Smooth muscle cell (in vitro differentiated cells): ENCODE measurements at regions not wholly inside any gene's neighbourhood (a gene's known extent, or its start where the extent isn't known, plus 50 kb on each side); places are given as distances from the start of the nearest gene placed in this dataset.

Source experiments
- DNase-seq: peaks from one replicate; lab custom pipeline; 2025; ENCODE audit not compliant: unreplicated experiment; lab: John Stamatoyannopoulos, UW
- H2AFZ ChIP-seq: fragments of 200-600 bp; sonication (generic); 2 replicates; pipeline ENCODE4 v1.6.0; 2016; ENCODE audit warnings: antibody characterized with exemption, low read depth, mild to moderate bottlenecking
- H3F3A ChIP-seq: fragments of 200-600 bp; sonication (generic); 2 replicates; pipeline ENCODE4 v1.6.0; 2017; ENCODE audit warnings: antibody characterized with exemption, low read depth
- H3K27ac ChIP-seq: fragments of 200-600 bp; sonication (generic); 2 replicates; pipeline ENCODE4 v1.5.1; 2016; ENCODE audit warnings: low read depth, mild to moderate bottlenecking
- H3K27me3 ChIP-seq: fragments of 200-600 bp; sonication (generic); 2 replicates; pipeline ENCODE4 v1.6.1; 2016; ENCODE audit warnings: low read depth, mild to moderate bottlenecking
- H3K36me3 ChIP-seq: fragments of 200-600 bp; sonication (generic); 2 replicates; pipeline ENCODE4 v1.5.1; 2016; ENCODE audit warnings: low read depth
- H3K4me1 ChIP-seq: fragments of 200-600 bp; sonication (generic); 2 replicates; pipeline ENCODE4 v1.5.1; 2016; ENCODE audit warnings: low read depth
- H3K4me2 ChIP-seq: fragments of 200-600 bp; sonication (generic); 2 replicates; pipeline ENCODE4 v1.6.0; 2016; ENCODE audit warnings: mild to moderate bottlenecking
- H3K4me3 ChIP-seq: fragments of 200-600 bp; sonication (generic); 2 replicates; pipeline ENCODE4 v1.5.1; 2016; ENCODE audit warnings: mild to moderate bottlenecking
- H3K79me2 ChIP-seq: fragments of 200-600 bp; sonication (generic); 2 replicates; pipeline ENCODE4 v1.6.0; 2016; ENCODE audit warnings: low read depth, mild to moderate bottlenecking
- H3K9ac ChIP-seq: fragments of 200-600 bp; sonication (generic); 2 replicates; pipeline ENCODE4 v1.6.0; 2016; ENCODE audit warnings: low read depth
- H3K9me3 ChIP-seq: fragments of 200-600 bp; sonication (generic); replicated peaks from 2 replicates; pipeline ENCODE4 v1.5.1; 2016; ENCODE audit warnings: low read depth
- H4K20me1 ChIP-seq: fragments of 200-600 bp; sonication (generic); 2 replicates; pipeline ENCODE4 v1.6.0; 2016; ENCODE audit warnings: low read depth
- WGBS: methylation state at CpG from one replicate; pipeline ENCODE4 v1.1.7; 2016; ENCODE audit warnings: low lambda C conversion rate; 5-methylcytosine and 5-hydroxymethylcytosine counted together
- TF ChIP-seq, protein P1 (sequence below): fragments of 200-600 bp; sonication (generic); IDR thresholded peaks from 2 replicates; pipeline ENCODE4 v1.5.1; 2017; ENCODE audit warnings: borderline replicate concordance, mild to moderate bottlenecking, antibody characterized with exemption; ENCODE audit not compliant: insufficient read depth, poor library complexity, severe bottlenecking

DNA sequence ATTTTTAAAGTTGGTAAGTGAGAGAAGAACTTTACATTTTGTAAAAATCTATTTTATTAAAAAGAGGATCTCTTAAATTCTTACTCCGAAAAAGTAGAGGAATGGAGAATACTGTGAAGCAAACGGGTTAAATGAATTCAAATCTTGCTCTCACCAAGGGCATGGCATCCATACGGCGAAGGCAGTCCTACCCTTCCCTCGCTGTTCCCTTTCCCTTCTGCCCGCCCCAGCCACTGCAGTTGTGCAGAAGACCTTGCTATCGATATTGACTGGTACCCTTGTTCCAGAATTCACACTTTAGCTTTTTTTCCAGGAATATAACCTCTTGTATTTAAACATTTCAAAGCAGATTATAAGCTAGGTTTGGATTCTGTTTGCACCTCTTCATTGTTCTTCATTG, 239.5 kb downstream of the ZPLD1 start:
- WGBS = 93% methylated on average over 7 of the region's 7 CpGs
- Histone ChIP-seq H3K4me1 (peaks cover 16% of the 10 kb centered on the region), H3K4me2 (no peak overlapping the region), H3K9me3 (no peaks in the 10 kb centered on the region), H3K9ac (no peak overlapping the region), H3K36me3 (no peaks in the 10 kb centered on the region), H2AFZ (peak overlapping the region; percentile 79), H3K4me3 (no peak overlapping the region), H3K79me2 (no peaks in the 10 kb centered on the region), H3K27me3 (peaks cover 8% of the 10 kb centered on the region), H3F3A (no peaks in the 10 kb centered on the region), H4K20me1 (no peaks in the 10 kb centered on the region), H3K27ac (no peak overlapping the region)
- TF ChIP-seq, protein P1, sequence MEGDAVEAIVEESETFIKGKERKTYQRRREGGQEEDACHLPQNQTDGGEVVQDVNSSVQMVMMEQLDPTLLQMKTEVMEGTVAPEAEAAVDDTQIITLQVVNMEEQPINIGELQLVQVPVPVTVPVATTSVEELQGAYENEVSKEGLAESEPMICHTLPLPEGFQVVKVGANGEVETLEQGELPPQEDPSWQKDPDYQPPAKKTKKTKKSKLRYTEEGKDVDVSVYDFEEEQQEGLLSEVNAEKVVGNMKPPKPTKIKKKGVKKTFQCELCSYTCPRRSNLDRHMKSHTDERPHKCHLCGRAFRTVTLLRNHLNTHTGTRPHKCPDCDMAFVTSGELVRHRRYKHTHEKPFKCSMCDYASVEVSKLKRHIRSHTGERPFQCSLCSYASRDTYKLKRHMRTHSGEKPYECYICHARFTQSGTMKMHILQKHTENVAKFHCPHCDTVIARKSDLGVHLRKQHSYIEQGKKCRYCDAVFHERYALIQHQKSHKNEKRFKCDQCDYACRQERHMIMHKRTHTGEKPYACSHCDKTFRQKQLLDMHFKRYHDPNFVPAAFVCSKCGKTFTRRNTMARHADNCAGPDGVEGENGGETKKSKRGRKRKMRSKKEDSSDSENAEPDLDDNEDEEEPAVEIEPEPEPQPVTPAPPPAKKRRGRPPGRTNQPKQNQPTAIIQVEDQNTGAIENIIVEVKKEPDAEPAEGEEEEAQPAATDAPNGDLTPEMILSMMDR = no peak
- no peak for DNase-seq

DNA sequence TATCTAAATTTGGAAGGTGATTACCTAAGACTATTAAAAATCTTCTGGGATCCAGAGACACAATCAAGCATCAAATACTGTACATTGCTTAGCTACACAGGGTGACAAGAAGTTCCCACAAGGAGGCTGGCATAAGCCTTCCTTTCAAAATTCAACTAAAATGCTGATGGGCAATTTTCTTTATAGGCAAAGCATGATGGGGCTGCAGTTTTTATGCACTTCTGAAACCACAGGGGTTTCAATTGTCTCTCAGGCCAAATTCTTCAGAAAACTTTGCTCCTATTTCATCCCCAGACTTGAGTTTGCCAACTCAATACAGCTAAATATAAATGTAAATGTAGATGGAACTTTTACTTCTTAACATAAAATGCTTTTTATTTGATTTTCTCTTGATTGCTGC, 241.6 kb downstream of the ZPLD1 start:
- no peaks in the 10 kb centered on the region for H3K9me3 ChIP-seq
- TF ChIP-seq, protein P1 = no peak
- no peak overlapping the region for H2AFZ ChIP-seq
- no peak overlapping the region for H3K27ac ChIP-seq
- no peaks in the 10 kb centered on the region for H3K79me2 ChIP-seq
- H3K4me2 ChIP-seq = no peak overlapping the region
- no peaks in the 10 kb centered on the region for H3K36me3 ChIP-seq
- H3K27me3 ChIP-seq = peaks cover 8% of the 10 kb centered on the region
- H3K9ac ChIP-seq = no peak overlapping the region
- DNase-seq = no peak
- no peaks in the 10 kb centered on the region for H3F3A ChIP-seq
- H3K4me3 ChIP-seq = no peak overlapping the region
- no peaks in the 10 kb centered on the region for H4K20me1 ChIP-seq
- H3K4me1 ChIP-seq = peaks cover 16% of the 10 kb centered on the region

DNA sequence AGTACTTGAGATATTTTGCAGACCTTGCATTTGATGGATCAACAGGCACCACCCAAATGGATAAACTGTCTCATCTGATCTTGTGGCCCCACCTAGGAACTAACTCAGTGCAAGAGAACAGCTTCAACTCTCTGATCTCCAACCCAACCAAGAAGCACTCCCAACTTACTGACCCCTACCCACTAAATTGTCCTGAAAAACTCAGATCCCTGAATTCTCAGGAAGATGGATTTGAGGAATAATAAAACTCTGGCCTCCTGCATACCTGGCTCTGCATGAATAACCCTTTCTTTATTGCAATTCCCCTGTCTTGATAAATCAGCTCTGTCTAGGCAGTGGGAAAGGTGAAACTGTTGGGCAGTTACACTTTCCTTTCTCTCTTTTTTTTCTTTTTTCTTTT, 247.9 kb downstream of the ZPLD1 start:
- Histone ChIP-seq H3K79me2 (no peaks in the 10 kb centered on the region), H3K27ac (no peak overlapping the region), H4K20me1 (no peaks in the 10 kb centered on the region), H3K36me3 (no peaks in the 10 kb centered on the region), H3K4me2 (no peak overlapping the region), H3K27me3 (no peaks in the 10 kb centered on the region), H3K4me1 (peaks cover 8% of the 10 kb centered on the region), H3F3A (no peaks in the 10 kb centered on the region), H3K9ac (no peak overlapping the region), H2AFZ (no peak overlapping the region), H3K9me3 (no peaks in the 10 kb centered on the region), H3K4me3 (no peak overlapping the region)
- TF ChIP-seq, protein P1 = no peak
- DNase-seq = no peak

DNA sequence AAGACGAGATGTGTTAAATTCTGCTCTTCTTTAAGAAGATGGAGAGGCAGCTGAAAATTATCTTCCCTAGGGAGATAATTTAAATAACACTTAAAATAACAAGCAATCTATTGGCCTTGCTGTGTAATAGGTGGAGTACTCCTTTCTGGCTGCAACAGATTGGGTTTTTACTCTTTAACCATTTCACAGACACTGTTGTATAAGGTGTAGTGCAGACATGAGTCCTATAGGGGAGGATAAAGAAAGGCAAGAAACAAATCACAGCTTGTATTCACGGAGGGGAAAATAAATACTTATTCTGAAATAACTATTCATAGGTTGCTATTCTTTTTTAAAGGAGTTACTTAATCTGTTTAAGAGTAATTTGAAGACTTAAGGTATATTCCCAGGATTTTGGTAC, 252.0 kb downstream of the ZPLD1 start:
- WGBS = 78% methylated on average over 2 of the region's 2 CpGs

More for the DNA sequence above, 252.0 kb downstream of the ZPLD1 start:
- no peaks in the 10 kb centered on the region for H3K79me2 ChIP-seq
- H3K4me2 ChIP-seq = no peak overlapping the region
- TF ChIP-seq, protein P1 = no peak
- H3F3A ChIP-seq = no peaks in the 10 kb centered on the region
- H3K9ac ChIP-seq = no peak overlapping the region
- no peak overlapping the region for H3K27ac ChIP-seq
- H3K9me3 ChIP-seq = no peaks in the 10 kb centered on the region
- no peaks in the 10 kb centered on the region for H4K20me1 ChIP-seq
- H3K4me3 ChIP-seq = no peak overlapping the region
- DNase-seq = no peak
- H2AFZ ChIP-seq = no peak overlapping the region
- peaks cover 5% of the 10 kb centered on the region for H3K4me1 ChIP-seq
- H3K27me3 ChIP-seq = no peaks in the 10 kb centered on the region
- no peaks in the 10 kb centered on the region for H3K36me3 ChIP-seq
